Heart right ventricle (tissue), 16 donors: ENCODE measurements at regions not wholly inside any gene's neighbourhood (a gene's known extent, or its start where the extent isn't known, plus 50 kb on each side); places are given as distances from the start of the nearest gene placed in this dataset.

Source experiments
- ATAC-seq, 8 donors: fragments of 200-7000 bp; cut with Tn5 transposase; one replicate each; pipeline ENCODE4 v1.9.1; 2020; ENCODE audit warnings: mild to moderate bottlenecking in 8 of 8, moderate library complexity in 8 of 8, moderate number of reproducible peaks in 1 of 8
- DNase-seq, 2 donors: peaks; one replicate each; pipeline ENCODE4 v3.0.0-alpha.2; 2020
- H3K27ac ChIP-seq, 10 donors: fragments of 200-600 bp; sonication (generic) in 2 of 10; one replicate each; pipeline versions ENCODE4 v1.5.0 to v1.8.0; 2020 to 2022; ENCODE audit warnings: mild to moderate bottlenecking in 3 of 10
- H3K27me3 ChIP-seq, 7 donors: fragments of 200-600 bp; one replicate each; pipeline ENCODE4 v1.8.0; 2021 to 2022; ENCODE audit warnings: mild to moderate bottlenecking in 2 of 7
- H3K36me3 ChIP-seq, 9 donors: fragments of 200-600 bp; sonication (generic) in 1 of 9; one replicate each; pipeline versions ENCODE4 v1.5.0 to v1.8.0; 2020 to 2022; ENCODE audit warnings: mild to moderate bottlenecking in 2 of 9
- H3K4me1 ChIP-seq, 9 donors: fragments of 200-600 bp; sonication (generic) in 1 of 9; one replicate each; pipeline versions ENCODE4 v1.5.0 to v1.8.0; 2020 to 2022; ENCODE audit warnings: mild to moderate bottlenecking in 4 of 9
- H3K4me3 ChIP-seq, 10 donors: fragments of 200-600 bp; sonication (generic) in 2 of 10; one replicate each; pipeline versions ENCODE4 v1.5.0 to v1.8.0; 2020 to 2022; ENCODE audit warnings: mild to moderate bottlenecking in 7 of 10, moderate library complexity in 2 of 10
- H3K9me3 ChIP-seq, 11 donors: fragments of 200-600 bp in 10 of 11; sonication (generic) in 2 of 11; one replicate each; pipeline versions ENCODE4 v1.5.0 to v1.8.0; 2013 to 2022; ENCODE audit warnings: mild to moderate bottlenecking in 2 of 11, control low read depth in 1 of 11, moderate library complexity in 1 of 11
- WGBS, 2 donors: extraction: QIAGEN DNeasy Blood & Tissue Kit; methylation state at CpG; one replicate each; pipeline ENCODE4 v1.1.7; 2013; ENCODE audit warnings: inconsistent platforms in 1 of 2; 5-methylcytosine and 5-hydroxymethylcytosine counted together
- intact Hi-C, 10 donors: fragments of 100-400 bp; cut with DNase I; formaldehyde crosslinking; loops; one replicate each; pipeline versions ENCODE4 v1.11.1 to v1.14.2; 2022
- TF ChIP-seq, protein P1 (sequence below), 9 donors: fragments of 200-600 bp; sonication (generic) in 2 of 9; IDR thresholded peaks; one replicate each; pipeline versions ENCODE4 v1.5.0 to v1.8.0; 2021 to 2022; ENCODE audit warnings: antibody characterized with exemption in 9 of 9, mild to moderate bottlenecking in 5 of 9, moderate library complexity in 1 of 9
- donor health status: Arrhythmogenic right ventricular cardiomyopathy.
- donor health status: ischemic (EF 13 %, LVEDD 7.1; RV severe dilation, severe dysfunction).
- donor health status: healthy with polysubstance abuse.
- donor health status: DM: no; HTN: yes; CAD: no.
- donor health status: DM: no; HTN: no; CAD: no.
- donor health status: ischemic (EF 25% LVEDD 6.9; RV normal size, moderate dysfunction).
- donor health status: ischemic (EF 25% LVEDD 5.7; RV mildly dilated, moderate dysfunction).
- donor health status: healthy.
- donor health status: DM: yes; HTN: yes; CAD: no.
- donor health status: Ischemic cardiomyopathy.
- donor health status: ischemic (EF 35%, LVEDD 5.7; RV mildly dilated, moderate dysfunction).
- donor health status: nonischemic (EF 11% LVEDD 7.7; RV severe dilation, severe dysfunction).
- donor health status: DM: yes; HTN: yes; CAD: no.
- donor health status: PGD.
- donor health status: ischemic (EF 29% LVEDD 5.4; RV normal size, mild dysfunction).
- donor health status: nonischemic (EF 23%, LVEDD 6.1; RV moderate dilation, normal function).

DNA sequence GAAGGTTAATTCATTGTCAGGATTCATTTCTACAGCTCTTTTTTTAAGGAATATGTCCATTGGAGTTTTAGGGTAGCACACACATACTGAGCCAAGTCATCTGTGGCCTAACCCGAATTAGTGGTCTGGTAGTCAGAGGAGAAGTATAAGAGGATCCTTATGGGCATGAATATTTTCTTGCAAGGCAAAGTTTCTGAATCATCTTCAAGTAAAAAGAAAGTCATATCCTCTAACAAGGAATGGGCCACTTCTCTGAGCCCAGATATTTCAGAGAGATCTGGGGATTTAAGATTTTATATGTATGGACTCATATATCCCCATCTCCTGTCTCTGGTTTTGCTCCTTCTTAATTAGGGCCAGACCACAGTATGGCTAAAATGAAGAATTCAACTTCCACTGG, 99.2 kb upstream of the CDH8 start:
- WGBS, 2 donors: 74 to 84% methylated on average over 1 of the region's 1 CpG
- TF ChIP-seq, protein P1, sequence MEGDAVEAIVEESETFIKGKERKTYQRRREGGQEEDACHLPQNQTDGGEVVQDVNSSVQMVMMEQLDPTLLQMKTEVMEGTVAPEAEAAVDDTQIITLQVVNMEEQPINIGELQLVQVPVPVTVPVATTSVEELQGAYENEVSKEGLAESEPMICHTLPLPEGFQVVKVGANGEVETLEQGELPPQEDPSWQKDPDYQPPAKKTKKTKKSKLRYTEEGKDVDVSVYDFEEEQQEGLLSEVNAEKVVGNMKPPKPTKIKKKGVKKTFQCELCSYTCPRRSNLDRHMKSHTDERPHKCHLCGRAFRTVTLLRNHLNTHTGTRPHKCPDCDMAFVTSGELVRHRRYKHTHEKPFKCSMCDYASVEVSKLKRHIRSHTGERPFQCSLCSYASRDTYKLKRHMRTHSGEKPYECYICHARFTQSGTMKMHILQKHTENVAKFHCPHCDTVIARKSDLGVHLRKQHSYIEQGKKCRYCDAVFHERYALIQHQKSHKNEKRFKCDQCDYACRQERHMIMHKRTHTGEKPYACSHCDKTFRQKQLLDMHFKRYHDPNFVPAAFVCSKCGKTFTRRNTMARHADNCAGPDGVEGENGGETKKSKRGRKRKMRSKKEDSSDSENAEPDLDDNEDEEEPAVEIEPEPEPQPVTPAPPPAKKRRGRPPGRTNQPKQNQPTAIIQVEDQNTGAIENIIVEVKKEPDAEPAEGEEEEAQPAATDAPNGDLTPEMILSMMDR (IDR thresholded peaks at IDR 0.05): no peak
- no peak overlapping the region for H3K27ac ChIP-seq
- H3K4me1 ChIP-seq: no peaks in the 10 kb centered on the region
- H3K27me3 ChIP-seq: no peaks in the 10 kb centered on the region
- ATAC-seq (no peak), DNase-seq (no peak)
- intact Hi-C loops: no loop called here
- peaks cover 0 to 17% (median 0%) of the 10 kb centered on the region in 11 donors for H3K9me3 ChIP-seq
- no peaks in the 10 kb centered on the region for H3K36me3 ChIP-seq
- no peak overlapping the region for H3K4me3 ChIP-seq

DNA sequence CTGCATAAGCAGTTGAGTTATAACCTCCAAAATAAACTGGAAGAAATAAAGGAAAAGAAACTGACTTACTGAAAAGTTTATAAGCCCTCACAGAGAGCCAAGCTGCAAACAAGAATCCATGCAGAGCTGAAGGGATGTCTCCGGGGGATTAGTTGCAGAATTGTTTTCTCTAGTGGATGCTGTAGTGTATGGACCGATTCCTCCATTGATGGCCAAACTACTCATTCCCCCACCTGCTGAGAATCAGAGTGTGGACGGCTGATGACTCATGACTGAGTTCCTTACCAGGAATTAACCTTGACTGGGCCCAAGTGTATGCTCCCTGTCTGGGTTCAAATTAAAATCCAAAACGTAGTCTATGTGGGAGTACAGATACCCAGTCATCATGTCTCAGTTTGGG, 93.9 kb upstream of the CDH8 start:
- DNase-seq (no peak), ATAC-seq (no peak)
- 65 to 76% methylated on average over 4 of the region's 4 CpGs for WGBS, 2 donors
- Histone ChIP-seq H3K9me3 (peaks cover 0 to 22% (median 0%) of the 10 kb centered on the region in 11 donors), H3K36me3 (no peaks in the 10 kb centered on the region), H3K4me1 (no peaks in the 10 kb centered on the region), H3K4me3 (no peak overlapping the region), H3K27me3 (peaks cover 0 to 3% (median 0%) of the 10 kb centered on the region in 7 donors), H3K27ac (no peak overlapping the region)
- intact Hi-C loops: no loop called here
- TF ChIP-seq, protein P1 (IDR thresholded peaks at IDR 0.05): no peak

DNA sequence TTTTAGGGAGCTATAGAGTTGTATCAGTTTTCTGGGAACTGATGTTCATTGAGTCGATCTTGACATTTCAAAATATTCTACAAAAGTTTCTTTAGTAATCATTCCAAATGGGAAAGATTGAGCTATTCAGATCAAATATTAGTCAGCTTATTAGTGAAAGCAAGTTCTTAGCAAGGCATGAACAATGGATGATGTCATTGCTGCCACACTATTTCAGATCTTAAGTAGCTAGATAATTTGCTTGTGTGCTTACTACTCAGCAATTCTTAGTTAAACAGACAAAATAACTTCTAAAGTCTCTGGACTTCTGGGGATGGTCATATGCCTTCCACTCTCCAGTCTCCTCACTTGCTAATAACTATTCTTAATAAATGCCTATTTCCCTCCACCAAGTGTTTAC, 69.0 kb upstream of the CDH8 start:
- intact Hi-C loops: no loop called here
- no peak overlapping the region for H3K27ac ChIP-seq
- no peaks in the 10 kb centered on the region for H3K27me3 ChIP-seq
- H3K4me3 ChIP-seq: no peak overlapping the region
- H3K4me1 ChIP-seq: no peaks in the 10 kb centered on the region
- TF ChIP-seq, protein P1 (IDR thresholded peaks at IDR 0.05): no peak
- WGBS, 2 donors: 89 to 97% methylated on average over 1 of the region's 1 CpG
- no peaks in the 10 kb centered on the region for H3K9me3 ChIP-seq
- no peak for DNase-seq
- no peak for ATAC-seq
- no peaks in the 10 kb centered on the region for H3K36me3 ChIP-seq

DNA sequence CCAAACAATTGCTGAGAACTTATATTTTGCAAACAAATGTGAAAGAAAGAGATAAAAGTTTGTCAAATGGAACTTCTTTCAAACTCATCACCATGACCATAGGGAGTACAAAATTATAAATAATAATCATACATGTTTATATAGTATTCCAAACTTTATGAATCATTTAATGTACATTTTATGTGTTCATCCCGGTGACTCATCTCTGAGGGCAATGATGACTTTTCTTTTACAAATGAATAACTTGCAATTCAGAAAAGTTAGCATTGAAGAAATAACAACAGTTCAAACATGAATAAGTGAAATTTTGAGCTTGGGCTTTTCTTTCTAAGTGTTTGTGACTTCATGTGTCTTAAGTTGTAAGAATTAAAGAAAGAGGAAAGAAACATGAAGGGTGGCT, 66.3 kb upstream of the CDH8 start:
- no peak overlapping the region for H3K4me3 ChIP-seq
- no peak overlapping the region for H3K27ac ChIP-seq
- intact Hi-C loops: no loop called here
- ATAC-seq (no peak), DNase-seq (no peak)
- H3K36me3 ChIP-seq: no peaks in the 10 kb centered on the region
- H3K4me1 ChIP-seq: no peaks in the 10 kb centered on the region
- TF ChIP-seq, protein P1 (IDR thresholded peaks at IDR 0.05): no peak
- 94 to 95% methylated on average over 1 of the region's 1 CpG for WGBS, 2 donors
- H3K9me3 ChIP-seq: no peaks in the 10 kb centered on the region
- no peaks in the 10 kb centered on the region for H3K27me3 ChIP-seq

DNA sequence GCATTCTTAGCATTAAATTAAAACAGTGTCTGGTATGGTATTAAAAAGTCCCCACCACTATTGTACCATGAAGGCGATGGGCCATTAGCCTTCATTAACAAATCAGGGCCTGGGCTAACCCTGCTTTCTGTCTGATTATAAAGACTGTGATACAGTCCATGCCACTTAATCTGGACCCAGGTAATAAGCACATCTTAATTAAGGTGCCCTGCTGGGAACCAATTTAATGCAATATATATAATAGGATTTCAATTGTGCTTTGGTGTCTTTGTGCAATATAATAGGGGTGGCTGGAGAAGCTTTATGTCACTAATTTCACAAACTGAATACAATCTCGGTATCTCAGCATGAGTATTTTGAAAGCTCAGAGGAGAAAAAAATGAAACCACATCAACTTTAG, 64.4 kb upstream of the CDH8 start:
- intact Hi-C loops: no loop called here
- TF ChIP-seq, protein P1 (IDR thresholded peaks at IDR 0.05): no peak
- Histone ChIP-seq H3K27ac (no peak overlapping the region), H3K36me3 (no peaks in the 10 kb centered on the region), H3K4me1 (no peaks in the 10 kb centered on the region), H3K27me3 (no peaks in the 10 kb centered on the region), H3K9me3 (no peaks in the 10 kb centered on the region), H3K4me3 (no peak overlapping the region)
- WGBS, 2 donors: 45 to 48% methylated on average over 2 of the region's 2 CpGs
- DNase-seq (no peak), ATAC-seq (no peak)
